ENCODE measurements at regions not wholly inside any gene's neighbourhood (a gene's known extent, or its start where the extent isn't known, plus 50 kb on each side); places are given as distances from the start of the nearest gene placed in this dataset.

DNA sequence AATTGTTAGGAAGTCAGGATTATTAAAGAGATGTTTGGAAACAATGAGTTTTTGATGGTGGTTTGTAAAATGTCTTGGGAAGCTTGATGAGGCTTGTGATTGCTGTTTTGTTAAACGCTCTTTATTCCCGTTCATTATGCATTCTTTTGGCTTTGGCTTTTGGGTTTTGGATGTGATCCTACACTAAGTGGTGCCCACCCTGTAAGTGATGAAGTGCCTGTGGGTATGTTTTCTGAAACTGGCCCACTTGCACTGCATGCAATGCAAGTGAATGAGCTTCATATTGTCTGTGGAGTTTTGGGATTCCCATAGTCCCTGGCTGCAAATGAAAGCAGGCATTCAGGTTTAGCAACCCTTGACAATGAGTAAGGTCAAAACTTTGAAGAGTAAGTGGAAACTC, 1035.5 kb upstream of the WWC1 start:
- Histone ChIP-seq H3K4me3 (no peak overlapping the region), H3K27ac (no peak overlapping the region), H3K4me1 (no peaks in the 10 kb centered on the region), H3K27me3 (no peaks in the 10 kb centered on the region), H3K9me3 (no peaks in the 10 kb centered on the region), H3K36me3 (no peaks in the 10 kb centered on the region)
- TF ChIP-seq, protein P1, sequence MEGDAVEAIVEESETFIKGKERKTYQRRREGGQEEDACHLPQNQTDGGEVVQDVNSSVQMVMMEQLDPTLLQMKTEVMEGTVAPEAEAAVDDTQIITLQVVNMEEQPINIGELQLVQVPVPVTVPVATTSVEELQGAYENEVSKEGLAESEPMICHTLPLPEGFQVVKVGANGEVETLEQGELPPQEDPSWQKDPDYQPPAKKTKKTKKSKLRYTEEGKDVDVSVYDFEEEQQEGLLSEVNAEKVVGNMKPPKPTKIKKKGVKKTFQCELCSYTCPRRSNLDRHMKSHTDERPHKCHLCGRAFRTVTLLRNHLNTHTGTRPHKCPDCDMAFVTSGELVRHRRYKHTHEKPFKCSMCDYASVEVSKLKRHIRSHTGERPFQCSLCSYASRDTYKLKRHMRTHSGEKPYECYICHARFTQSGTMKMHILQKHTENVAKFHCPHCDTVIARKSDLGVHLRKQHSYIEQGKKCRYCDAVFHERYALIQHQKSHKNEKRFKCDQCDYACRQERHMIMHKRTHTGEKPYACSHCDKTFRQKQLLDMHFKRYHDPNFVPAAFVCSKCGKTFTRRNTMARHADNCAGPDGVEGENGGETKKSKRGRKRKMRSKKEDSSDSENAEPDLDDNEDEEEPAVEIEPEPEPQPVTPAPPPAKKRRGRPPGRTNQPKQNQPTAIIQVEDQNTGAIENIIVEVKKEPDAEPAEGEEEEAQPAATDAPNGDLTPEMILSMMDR (IDR thresholded peaks at IDR 0.05), result no peak
- intact Hi-C loops (cut with DNase I; ENCODE audit: low total_unique reads), result no loop called here
- no peak for DNase-seq

GRCh38 chr5:167259806-167260205, 1031.6 kb upstream of the WWC1 start:
- Histone ChIP-seq H3K9me3 (no peaks in the 10 kb centered on the region), H3K36me3 (no peaks in the 10 kb centered on the region), H3K27me3 (no peaks in the 10 kb centered on the region), H3K4me1 (no peaks in the 10 kb centered on the region), H3K27ac (no peak overlapping the region), H3K4me3 (no peak overlapping the region)
- DNase-seq, result no peak
- TF ChIP-seq, protein P1 (IDR thresholded peaks at IDR 0.05), result no peak
- intact Hi-C loops (cut with DNase I; ENCODE audit: low total_unique reads), result no loop called here

DNA sequence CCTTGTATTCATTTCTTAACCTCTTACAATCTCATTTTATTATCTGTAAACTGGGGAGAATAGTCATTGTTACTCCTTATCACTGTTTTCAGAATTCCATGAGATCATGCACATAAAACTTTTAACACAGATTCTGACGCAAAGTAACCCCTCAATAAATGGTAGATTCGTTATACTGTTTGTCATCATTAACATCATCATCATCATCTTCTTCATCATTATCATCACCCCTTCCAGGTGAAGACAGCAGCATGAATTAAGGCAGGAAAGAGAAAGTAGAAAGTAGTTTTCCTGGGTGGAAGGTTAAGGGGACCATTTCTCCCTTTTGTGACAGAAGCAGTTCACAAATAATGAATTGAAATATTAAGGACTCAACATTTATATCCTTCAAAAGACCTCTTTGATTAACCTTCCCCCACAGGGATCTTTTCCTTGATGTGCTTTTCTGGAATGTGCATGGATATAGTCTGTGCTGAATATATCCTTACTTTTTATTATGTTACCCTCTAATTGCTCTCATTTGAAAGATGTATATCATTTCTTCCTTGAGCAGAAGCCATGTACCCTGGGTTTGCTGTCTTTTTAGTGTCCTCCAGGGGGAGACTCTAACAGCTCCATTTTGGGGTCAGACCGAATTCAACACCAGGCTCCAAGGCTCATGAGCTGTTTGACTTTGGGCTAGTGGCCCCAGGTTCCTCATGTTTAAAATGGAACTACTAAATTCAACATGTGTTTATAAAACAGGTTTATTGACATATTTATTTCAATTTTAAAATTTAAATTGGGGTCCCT, 1029.9 kb upstream of the WWC1 start:
- no peaks in the 10 kb centered on the region for H3K9me3 ChIP-seq
- no peaks in the 10 kb centered on the region for H3K36me3 ChIP-seq
- intact Hi-C loops (cut with DNase I; ENCODE audit: low total_unique reads), result no loop called here
- H3K27me3 ChIP-seq, result no peaks in the 10 kb centered on the region
- no peaks in the 10 kb centered on the region for H3K4me1 ChIP-seq
- H3K27ac ChIP-seq, result no peak overlapping the region
- no peak overlapping the region for H3K4me3 ChIP-seq
- TF ChIP-seq, protein P1 (IDR thresholded peaks at IDR 0.05), result no peak
- no peak for DNase-seq

DNA sequence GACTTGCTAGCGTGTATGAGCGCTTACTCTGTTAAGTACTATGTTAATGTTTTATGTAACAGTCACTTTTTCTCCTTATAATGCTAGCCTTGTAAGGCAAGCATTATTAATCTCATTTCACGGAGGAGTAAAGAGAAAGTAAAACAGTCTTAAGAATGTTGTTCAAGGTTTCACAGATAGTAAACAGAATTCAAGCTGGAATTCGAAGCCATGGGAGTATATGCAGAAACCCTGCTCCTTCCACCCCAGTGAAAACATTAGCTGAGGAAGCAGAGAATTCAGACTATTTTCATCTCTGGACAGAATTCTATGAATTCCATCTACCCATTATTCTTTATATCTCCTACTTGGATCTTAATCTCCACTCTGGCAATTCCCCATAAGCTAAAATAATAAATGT, 1028.3 kb upstream of the WWC1 start:
- TF ChIP-seq, protein P1 (IDR thresholded peaks at IDR 0.05), result no peak
- Histone ChIP-seq H3K27me3 (no peaks in the 10 kb centered on the region), H3K36me3 (no peaks in the 10 kb centered on the region), H3K4me1 (no peaks in the 10 kb centered on the region), H3K9me3 (no peaks in the 10 kb centered on the region), H3K4me3 (no peak overlapping the region), H3K27ac (no peak overlapping the region)
- intact Hi-C loops (cut with DNase I; ENCODE audit: low total_unique reads), result no loop called here
- DNase-seq, result no peak

DNA sequence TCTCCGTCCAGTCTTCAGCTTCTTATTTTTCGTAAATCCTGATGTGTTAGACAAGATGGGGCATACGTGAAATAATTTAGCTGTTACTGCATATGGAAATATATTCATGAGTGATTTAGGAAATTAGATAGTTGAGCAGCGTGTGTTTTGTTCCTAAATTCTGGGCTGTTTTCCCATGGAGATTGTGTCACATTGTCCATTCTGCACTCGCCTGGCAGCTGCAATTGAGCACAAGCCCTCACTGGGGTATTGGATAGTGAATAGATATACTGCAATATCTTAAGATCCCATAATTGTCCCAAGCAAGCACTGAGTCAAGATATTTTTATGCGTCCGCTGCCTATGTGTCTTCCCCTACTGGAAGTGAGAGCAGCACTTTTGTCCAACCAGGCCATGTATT, 1027.1 kb upstream of the WWC1 start:
- Histone ChIP-seq H3K9me3 (no peaks in the 10 kb centered on the region), H3K27ac (no peak overlapping the region), H3K36me3 (no peaks in the 10 kb centered on the region), H3K27me3 (no peaks in the 10 kb centered on the region), H3K4me1 (peaks cover 0 to 6% (median 0%) of the 10 kb centered on the region in 4 donors), H3K4me3 (no peak overlapping the region)
- no peak for DNase-seq
- intact Hi-C loops (cut with DNase I; ENCODE audit: low total_unique reads), result no loop called here
- TF ChIP-seq, protein P1 (IDR thresholded peaks at IDR 0.05), result no peak

Measured in tibial artery (tissue), 4 donors.